WERI-Rb-1 (cell line): ENCODE measurements at regions not wholly inside any gene's neighbourhood (a gene's known extent, or its start where the extent isn't known, plus 50 kb on each side); places are given as distances from the start of the nearest gene placed in this dataset.

Experiments used
- DNase-seq: peaks from one replicate; pipeline ENCODE4 v3.0.0-alpha.2; 2020
- H3K27ac ChIP-seq: fragments of 250-450 bp; sonication (Bioruptor Pico); 2 replicates; pipeline ENCODE4 v1.5.1; 2020; ENCODE audit warnings: mild to moderate bottlenecking, moderate library complexity
- H3K27me3 ChIP-seq: fragments of 250-450 bp; sonication (Bioruptor Pico); 2 replicates; pipeline ENCODE4 v1.5.1; 2021; ENCODE audit warnings: mild to moderate bottlenecking, low read depth, moderate library complexity; ENCODE audit not compliant: insufficient read depth, severe bottlenecking
- H3K36me3 ChIP-seq: fragments of 250-450 bp; sonication (Bioruptor Pico); 2 replicates; pipeline ENCODE4 v1.5.1; 2020; ENCODE audit warnings: mild to moderate bottlenecking, moderate library complexity
- H3K4me3 ChIP-seq: 2 replicates; pipeline ENCODE4 v1.5.1; 2011; ENCODE audit warnings: low read depth, mild to moderate bottlenecking, control low read depth, low read length
- H3K9me3 ChIP-seq: fragments of 250-450 bp; sonication (Bioruptor Pico); 2 replicates; pipeline ENCODE4 v1.5.1; 2021; ENCODE audit warnings: mild to moderate bottlenecking, moderate library complexity; ENCODE audit not compliant: severe bottlenecking
- CTCF ChIP-seq: IDR thresholded peaks from 2 replicates; pipeline ENCODE4 v1.5.1; 2011; ENCODE audit warnings: low read depth, mild to moderate bottlenecking, control low read depth, inconsistent platforms, low read length

- no peak for TF ChIP-seq CTCF
- Histone ChIP-seq H3K27me3 (no peaks in the 10 kb centered on the region), H3K9me3 (no peaks in the 10 kb centered on the region), H3K36me3 (no peaks in the 10 kb centered on the region), H3K27ac (no peak overlapping the region), H3K4me3 (no peak overlapping the region)
- DNase-seq: no peak
These were observed 71.8 kb downstream of the IRX5 start for GRCh38 chr16:55002419-55002818.

- TF ChIP-seq CTCF: no peak
- no peak overlapping the region for H3K27ac ChIP-seq
- no peaks in the 10 kb centered on the region for H3K36me3 ChIP-seq
- no peaks in the 10 kb centered on the region for H3K27me3 ChIP-seq
- no peaks in the 10 kb centered on the region for H3K9me3 ChIP-seq
- no peak overlapping the region for H3K4me3 ChIP-seq
- DNase-seq: no peak
These were observed 72.6 kb downstream of the IRX5 start for GRCh38 chr16:55003306-55003705.

GRCh38 chr16:55003916-55004315, 73.3 kb downstream of the IRX5 start:
- Histone ChIP-seq H3K9me3 (no peaks in the 10 kb centered on the region), H3K27me3 (no peaks in the 10 kb centered on the region), H3K36me3 (no peaks in the 10 kb centered on the region), H3K27ac (no peak overlapping the region), H3K4me3 (no peak overlapping the region)
- no peak for DNase-seq
- TF ChIP-seq CTCF: no peak

GRCh38 chr16:55007504-55007903, 76.8 kb downstream of the IRX5 start:
- no peak overlapping the region for H3K27ac ChIP-seq
- H3K4me3 ChIP-seq: no peak overlapping the region
- no peaks in the 10 kb centered on the region for H3K36me3 ChIP-seq
- no peaks in the 10 kb centered on the region for H3K27me3 ChIP-seq
- no peaks in the 10 kb centered on the region for H3K9me3 ChIP-seq
- no peak for DNase-seq
- no peak for TF ChIP-seq CTCF

GRCh38 chr16:55008836-55009510, 78.3 kb downstream of the IRX5 start:
- no peaks in the 10 kb centered on the region for H3K27me3 ChIP-seq
- H3K9me3 ChIP-seq: no peaks in the 10 kb centered on the region
- no peak overlapping the region for H3K4me3 ChIP-seq
- no peaks in the 10 kb centered on the region for H3K36me3 ChIP-seq
- no peak for TF ChIP-seq CTCF
- H3K27ac ChIP-seq: no peak overlapping the region
- no peak for DNase-seq

- Histone ChIP-seq H3K4me3 (no peak overlapping the region), H3K9me3 (no peaks in the 10 kb centered on the region), H3K36me3 (no peaks in the 10 kb centered on the region), H3K27ac (no peak overlapping the region), H3K27me3 (no peaks in the 10 kb centered on the region)
- DNase-seq: no peak
- TF ChIP-seq CTCF: no peak
These were observed 78.9 kb downstream of the IRX5 start for GRCh38 chr16:55009581-55009980.
